Body of pancreas (tissue), 4 donors: ENCODE measurements at regions not wholly inside any gene's neighbourhood (a gene's known extent, or its start where the extent isn't known, plus 50 kb on each side); places are given as distances from the start of the nearest gene placed in this dataset.

ENCODE experiments used
- ATAC-seq: fragments of 150-250 bp; one replicate; pipeline ENCODE4 v1.9.1; 2016
- DNase-seq, 4 donors: peaks; one replicate each; pipeline ENCODE4 v3.0.0-alpha.2; 2019
- H3K27ac ChIP-seq, 4 donors: fragments of 200-600 bp; sonication (generic); 1 replicate in 3 of 4; 2 replicates in 1 of 4; pipeline versions ENCODE4 v1.5.1 to v1.6.1; 2016 to 2019; ENCODE audit warnings: mild to moderate bottlenecking in 1 of 4, mixed read lengths in 1 of 4, moderate library complexity in 1 of 4
- H3K27me3 ChIP-seq, 2 donors: fragments of 200-600 bp; sonication (generic); one replicate each; pipeline ENCODE4 v1.6.0; 2016; ENCODE audit warnings: mild to moderate bottlenecking in 1 of 2
- H3K36me3 ChIP-seq, 2 donors: fragments of 200-600 bp; sonication (generic); replicated peaks in 1 of 2; 2 replicates each; pipeline ENCODE4 v1.5.1; 2016; ENCODE audit warnings: low read depth in 2 of 2; ENCODE audit not compliant: insufficient read depth in 1 of 2
- H3K4me1 ChIP-seq: fragments of 200-600 bp; sonication (generic); one replicate; pipeline ENCODE4 v1.6.0; 2016
- H3K4me3 ChIP-seq, 2 donors: fragments of 200-600 bp; sonication (generic); 1 replicate in 1 of 2; 2 replicates in 1 of 2; pipeline ENCODE4 v1.5.1; 2016 to 2019
- H3K9me3 ChIP-seq, 3 donors: fragments of 200-600 bp; sonication (generic); 1 replicate in 2 of 3; 2 replicates in 1 of 3; pipeline ENCODE4 v1.5.1; 2016
- POLR2A ChIP-seq, 3 donors: fragments of 450-650 bp; IDR thresholded peaks; one replicate each; pipeline ENCODE4 v1.6.1; 2016; ENCODE audit warnings: antibody characterized with exemption in 3 of 3, mild to moderate bottlenecking in 2 of 3
- WGBS, 2 donors: methylation state at CpG; one replicate each; pipeline ENCODE4 v1.1.5; 2017; 5-methylcytosine and 5-hydroxymethylcytosine counted together
- intact Hi-C: fragments of 100-400 bp; cut with DNase I; formaldehyde crosslinking; loops from one replicate; pipeline ENCODE4 v1.15.1; 2023
- TF ChIP-seq, protein P1 (sequence below), 7 experiments: fragments of 450-650 bp in 4 of 7; fragments of 200-600 bp in 3 of 7; sonication (generic) in 3 of 7; IDR thresholded peaks; one replicate each; pipeline ENCODE4 v1.5.1; 2016 to 2019; ENCODE audit warnings: antibody characterized with exemption in 7 of 7

DNA sequence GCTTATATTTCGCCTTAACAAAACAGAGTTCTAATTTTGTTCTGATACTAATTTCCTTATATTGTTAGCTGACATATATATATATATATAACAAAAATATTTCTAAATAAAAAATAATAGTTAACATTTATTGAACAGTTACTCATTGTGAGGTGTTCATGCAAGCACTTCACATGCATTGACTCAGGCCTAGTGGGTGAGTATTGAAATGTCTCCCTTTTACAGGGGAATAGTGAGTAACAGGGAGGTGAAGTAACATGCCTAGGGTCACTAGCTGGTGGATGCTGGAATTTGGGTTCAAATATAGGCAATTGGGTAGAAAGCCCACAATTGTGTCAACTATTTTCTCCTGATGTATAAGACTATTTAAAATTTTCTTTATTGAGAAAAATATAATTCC lies 102.6 kb upstream of the ZPLD1 start:
- ATAC-seq (no peak), DNase-seq (no peak)
- H3K4me3 ChIP-seq = no peak overlapping the region
- no peaks in the 10 kb centered on the region for H3K4me1 ChIP-seq
- H3K27me3 ChIP-seq = no peaks in the 10 kb centered on the region
- intact Hi-C loops = no loop called here
- TF ChIP-seq, protein P1, sequence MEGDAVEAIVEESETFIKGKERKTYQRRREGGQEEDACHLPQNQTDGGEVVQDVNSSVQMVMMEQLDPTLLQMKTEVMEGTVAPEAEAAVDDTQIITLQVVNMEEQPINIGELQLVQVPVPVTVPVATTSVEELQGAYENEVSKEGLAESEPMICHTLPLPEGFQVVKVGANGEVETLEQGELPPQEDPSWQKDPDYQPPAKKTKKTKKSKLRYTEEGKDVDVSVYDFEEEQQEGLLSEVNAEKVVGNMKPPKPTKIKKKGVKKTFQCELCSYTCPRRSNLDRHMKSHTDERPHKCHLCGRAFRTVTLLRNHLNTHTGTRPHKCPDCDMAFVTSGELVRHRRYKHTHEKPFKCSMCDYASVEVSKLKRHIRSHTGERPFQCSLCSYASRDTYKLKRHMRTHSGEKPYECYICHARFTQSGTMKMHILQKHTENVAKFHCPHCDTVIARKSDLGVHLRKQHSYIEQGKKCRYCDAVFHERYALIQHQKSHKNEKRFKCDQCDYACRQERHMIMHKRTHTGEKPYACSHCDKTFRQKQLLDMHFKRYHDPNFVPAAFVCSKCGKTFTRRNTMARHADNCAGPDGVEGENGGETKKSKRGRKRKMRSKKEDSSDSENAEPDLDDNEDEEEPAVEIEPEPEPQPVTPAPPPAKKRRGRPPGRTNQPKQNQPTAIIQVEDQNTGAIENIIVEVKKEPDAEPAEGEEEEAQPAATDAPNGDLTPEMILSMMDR (IDR thresholded peaks at IDR 0.05) = no peak
- no peak for TF ChIP-seq POLR2A (IDR thresholded peaks at IDR 0.05)
- no peak overlapping the region for H3K27ac ChIP-seq
- H3K9me3 ChIP-seq = no peaks in the 10 kb centered on the region
- H3K36me3 ChIP-seq = no peaks in the 10 kb centered on the region
- 71% methylated on average over 1 of the region's 1 CpG for WGBS, 2 donors

DNA sequence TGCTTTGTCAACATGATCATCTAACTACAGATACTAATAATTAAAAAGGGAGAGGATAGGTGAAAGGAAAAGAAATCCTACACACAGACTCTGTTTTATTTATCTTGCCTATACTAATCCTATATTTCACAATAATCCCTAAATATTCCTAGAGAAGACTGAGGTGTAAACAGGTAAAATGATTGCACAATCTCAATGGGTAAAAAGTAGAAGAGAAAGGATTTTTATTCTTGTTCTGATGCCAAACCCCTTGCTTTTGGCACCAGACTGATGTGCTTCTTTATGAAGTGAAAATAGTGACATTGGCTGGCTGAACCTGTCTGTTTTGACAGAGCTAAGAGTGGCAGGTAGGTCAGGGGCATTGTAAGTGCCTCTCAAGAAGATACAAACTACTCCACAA lies 101.9 kb upstream of the ZPLD1 start:
- TF ChIP-seq POLR2A (IDR thresholded peaks at IDR 0.05) = no peak
- TF ChIP-seq, protein P1 (IDR thresholded peaks at IDR 0.05) = no peak
- no peak overlapping the region for H3K27ac ChIP-seq
- ATAC-seq (no peak), DNase-seq (no peak)
- H3K4me1 ChIP-seq = no peaks in the 10 kb centered on the region
- H3K27me3 ChIP-seq = no peaks in the 10 kb centered on the region
- H3K9me3 ChIP-seq = no peaks in the 10 kb centered on the region
- no peak overlapping the region for H3K4me3 ChIP-seq
- H3K36me3 ChIP-seq = no peaks in the 10 kb centered on the region
- intact Hi-C loops = no loop called here

DNA sequence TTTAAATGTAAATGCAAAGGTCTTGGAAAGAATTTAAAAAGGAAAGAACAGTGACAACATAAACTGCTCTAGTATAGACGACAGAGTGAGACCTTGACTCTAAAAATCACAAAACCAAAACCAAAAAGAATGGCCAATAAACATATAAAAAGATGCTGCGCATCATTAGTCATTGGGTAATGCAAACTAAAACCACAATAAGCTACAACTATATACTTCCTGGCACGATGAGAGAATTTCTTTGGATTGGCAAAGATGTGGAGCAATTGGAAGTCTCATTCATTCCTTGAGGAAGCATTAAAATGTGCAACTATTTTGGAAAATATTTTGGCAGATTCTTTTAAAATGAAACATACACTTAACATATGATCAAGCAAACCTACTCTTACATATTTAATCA lies 98.7 kb upstream of the ZPLD1 start:
- no peak overlapping the region for H3K27ac ChIP-seq
- intact Hi-C loops = no loop called here
- H3K27me3 ChIP-seq = no peaks in the 10 kb centered on the region
- no peaks in the 10 kb centered on the region for H3K4me1 ChIP-seq
- no peaks in the 10 kb centered on the region for H3K9me3 ChIP-seq
- ATAC-seq (no peak), DNase-seq (no peak)
- 45 to 60% methylated on average over 3 of the region's 3 CpGs for WGBS, 2 donors
- no peaks in the 10 kb centered on the region for H3K36me3 ChIP-seq
- TF ChIP-seq, protein P1 (IDR thresholded peaks at IDR 0.05) = no peak
- no peak for TF ChIP-seq POLR2A (IDR thresholded peaks at IDR 0.05)
- H3K4me3 ChIP-seq = no peak overlapping the region

DNA sequence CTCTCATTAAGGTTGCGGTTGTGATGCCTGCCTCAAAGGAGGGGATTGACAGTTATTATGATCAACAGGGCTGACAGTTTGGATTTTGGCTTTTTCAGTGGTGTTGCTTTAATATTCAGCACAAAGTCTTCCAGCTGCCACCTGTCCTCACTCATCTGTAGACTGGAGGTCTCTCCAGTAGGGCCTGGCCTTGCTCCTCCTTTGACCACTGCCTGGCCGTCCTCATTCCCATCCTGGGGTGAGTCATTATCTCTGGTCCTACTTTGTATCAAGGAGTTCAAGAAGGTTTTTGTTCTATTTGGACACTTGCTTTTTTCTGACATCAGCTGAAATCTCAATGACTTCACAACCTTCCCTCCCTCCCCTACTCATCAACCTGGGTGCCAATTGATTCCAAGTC lies 95.1 kb upstream of the ZPLD1 start:
- Histone ChIP-seq H3K27ac (no peak overlapping the region), H3K27me3 (no peaks in the 10 kb centered on the region), H3K4me1 (no peaks in the 10 kb centered on the region), H3K9me3 (no peaks in the 10 kb centered on the region), H3K4me3 (no peak overlapping the region), H3K36me3 (no peaks in the 10 kb centered on the region)
- intact Hi-C loops = no loop called here
- DNase-seq (no peak), ATAC-seq (no peak)
- 72 to 79% methylated on average over 2 of the region's 2 CpGs for WGBS, 2 donors
- TF ChIP-seq, protein P1 (IDR thresholded peaks at IDR 0.05) = no peak
- TF ChIP-seq POLR2A (IDR thresholded peaks at IDR 0.05) = no peak

DNA sequence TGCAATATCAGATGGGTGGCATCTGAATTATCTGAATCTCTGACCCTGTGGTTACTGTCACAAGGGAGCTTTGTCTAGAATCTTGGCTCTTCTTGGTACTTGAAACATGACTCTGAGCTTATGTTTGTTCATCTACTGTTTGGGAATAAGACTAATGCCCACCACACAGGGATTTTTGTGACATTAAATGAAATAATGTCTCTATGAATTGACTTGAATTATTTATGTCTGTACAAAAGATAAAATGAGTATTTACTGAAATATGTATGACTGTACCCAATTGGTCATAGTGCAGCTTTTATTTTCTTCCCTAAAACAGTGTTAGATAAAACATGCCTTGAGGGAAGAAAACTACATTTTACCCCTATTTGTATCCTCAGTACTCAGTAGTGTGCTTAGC lies 87.9 kb upstream of the ZPLD1 start:
- DNase-seq (no peak), ATAC-seq (no peak)
- no peak overlapping the region for H3K4me3 ChIP-seq
- TF ChIP-seq, protein P1 (IDR thresholded peaks at IDR 0.05) = no peak
- TF ChIP-seq POLR2A (IDR thresholded peaks at IDR 0.05) = no peak
- H3K27ac ChIP-seq = no peak overlapping the region
- no peaks in the 10 kb centered on the region for H3K9me3 ChIP-seq
- H3K27me3 ChIP-seq = no peaks in the 10 kb centered on the region
- no peaks in the 10 kb centered on the region for H3K4me1 ChIP-seq
- intact Hi-C loops = no loop called here
- no peaks in the 10 kb centered on the region for H3K36me3 ChIP-seq
